GM23338 (cell line): ENCODE measurements at regions not wholly inside any gene's neighbourhood (a gene's known extent, or its start where the extent isn't known, plus 50 kb on each side); places are given as distances from the start of the nearest gene placed in this dataset.

Experiments
- ATAC-seq: fragments of 200-7000 bp; cut with Tn5 transposase; 3 replicates; pipeline ENCODE4 v1.9.1; 2020
- DNase-seq: peaks from one replicate; pipeline ENCODE4 v3.0.0-alpha.2; 2015; ENCODE audit warnings: low spot score
- H2AFZ ChIP-seq: fragments of 200-600 bp; sonication (generic); 2 replicates; pipeline ENCODE4 v1.8.0; 2016; ENCODE audit warnings: antibody characterized with exemption, mild to moderate bottlenecking, moderate library complexity
- H3F3A ChIP-seq: fragments of 200-600 bp; sonication (generic); replicated peaks from 2 replicates; pipeline ENCODE4 v1.8.0; 2017; ENCODE audit warnings: antibody characterized with exemption, mixed run types, low read depth
- H3K27ac ChIP-seq: fragments of 200-600 bp; sonication (generic); 2 replicates; pipeline ENCODE4 v1.6.1; 2016; ENCODE audit warnings: low read depth
- H3K27me3 ChIP-seq: fragments of 200-600 bp; sonication (generic); 2 replicates; pipeline ENCODE4 v1.8.0; 2016; ENCODE audit warnings: mild to moderate bottlenecking, mixed run types, moderate library complexity; ENCODE audit not compliant: insufficient read depth
- H3K36me3 ChIP-seq: fragments of 200-600 bp; sonication (generic); 2 replicates; pipeline ENCODE4 v1.8.0; 2016; ENCODE audit warnings: mild to moderate bottlenecking; ENCODE audit not compliant: insufficient read depth
- H3K4me1 ChIP-seq: fragments of 200-600 bp; sonication (generic); 2 replicates; pipeline ENCODE4 v1.8.0; 2016; ENCODE audit warnings: mild to moderate bottlenecking, moderate library complexity; ENCODE audit not compliant: insufficient read depth
- H3K4me2 ChIP-seq: fragments of 200-600 bp; sonication (generic); 2 replicates; pipeline ENCODE4 v1.7.1; 2017; ENCODE audit warnings: mixed run types
- H3K4me3 ChIP-seq: fragments of 200-600 bp; sonication (generic); 2 replicates; pipeline ENCODE4 v1.6.1; 2016; ENCODE audit warnings: mixed run types
- H3K79me2 ChIP-seq: fragments of 200-600 bp; sonication (generic); replicated peaks from 2 replicates; pipeline ENCODE4 v1.8.0; 2017; ENCODE audit warnings: mild to moderate bottlenecking; ENCODE audit not compliant: insufficient read depth
- H3K9me2 ChIP-seq: fragments of 200-600 bp; sonication (generic); 2 replicates; pipeline ENCODE4 v1.8.0; 2017; ENCODE audit not compliant: insufficient read depth
- H4K20me1 ChIP-seq: fragments of 200-600 bp; sonication (generic); replicated peaks from 2 replicates; pipeline ENCODE4 v1.8.0; 2017; ENCODE audit warnings: mild to moderate bottlenecking; ENCODE audit not compliant: insufficient read depth
- H3K27ac Mint-ChIP-seq: 2 replicates; pipeline ENCODE4 v1.8.0; 2020; ENCODE audit warnings: inconsistent platforms, mild to moderate bottlenecking, moderate library complexity, mixed read lengths
- H3K27me3 Mint-ChIP-seq: 3 replicates; pipeline ENCODE4 v1.8.0; 2022; ENCODE audit warnings: low read depth, mild to moderate bottlenecking, moderate library complexity, mixed read lengths, inconsistent platforms; ENCODE audit not compliant: insufficient read depth, poor library complexity
- H3K36me3 Mint-ChIP-seq: 3 replicates; pipeline ENCODE4 v1.8.0; 2021; ENCODE audit warnings: low read depth, mild to moderate bottlenecking, inconsistent platforms, moderate library complexity, mixed read lengths
- H3K4me1 Mint-ChIP-seq: 3 replicates; pipeline ENCODE4 v1.8.0; 2020; ENCODE audit warnings: mild to moderate bottlenecking, inconsistent platforms, mixed read lengths
- H3K4me3 Mint-ChIP-seq: 3 replicates; pipeline ENCODE4 v1.8.0; 2021; ENCODE audit warnings: moderate library complexity, mild to moderate bottlenecking, inconsistent platforms, mixed read lengths
- H3K9me3 Mint-ChIP-seq: 3 replicates; pipeline ENCODE4 v1.8.0; 2020; ENCODE audit warnings: moderate library complexity, mild to moderate bottlenecking, inconsistent platforms, mixed read lengths
- CREB1 ChIP-seq: fragments of 250-450 bp; sonication (Bioruptor Pico); IDR thresholded peaks from 2 replicates; pipeline ENCODE4 v1.5.0; 2020; ENCODE audit warnings: low read depth, mild to moderate bottlenecking, moderate library complexity
- EZH2 ChIP-seq: fragments of 200-600 bp; sonication (generic); IDR thresholded peaks from one replicate; pipeline ENCODE4 v1.8.0; 2017; ENCODE audit warnings: antibody characterized with exemption, mild to moderate bottlenecking, low read depth; ENCODE audit not compliant: unreplicated experiment
- EZH2phosphoT487 ChIP-seq: fragments of 200-600 bp; sonication (generic); IDR thresholded peaks from one replicate; pipeline ENCODE4 v1.8.1; 2018; ENCODE audit warnings: antibody characterized with exemption; ENCODE audit not compliant: unreplicated experiment
- JUNB ChIP-seq: IDR thresholded peaks from one replicate; pipeline ENCODE4 v1.6.1; 2016; ENCODE audit warnings: antibody characterized with exemption; ENCODE audit not compliant: unreplicated experiment
- NANOG ChIP-seq: IDR thresholded peaks from 2 replicates; pipeline ENCODE4 v1.6.1; 2016; ENCODE audit warnings: antibody characterized with exemption, borderline replicate concordance
- POLR2AphosphoS5 ChIP-seq: IDR thresholded peaks from 2 replicates; pipeline ENCODE4 v1.6.1; 2016; ENCODE audit warnings: antibody characterized with exemption, low read depth
- STAT1 ChIP-seq: IDR thresholded peaks from one replicate; pipeline ENCODE4 v1.6.1; 2016; ENCODE audit warnings: antibody characterized with exemption; ENCODE audit not compliant: unreplicated experiment
- ZNF114 ChIP-seq: fragments of 250-450 bp; sonication (Bioruptor Pico); IDR thresholded peaks from 2 replicates; pipeline ENCODE4 v1.5.0; 2020; ENCODE audit warnings: mild to moderate bottlenecking, moderate library complexity
- ZNF331 ChIP-seq: fragments of 250-450 bp; sonication (Bioruptor Pico); IDR thresholded peaks from 2 replicates; pipeline ENCODE4 v1.5.0; 2020; ENCODE audit warnings: low read depth, mild to moderate bottlenecking, moderate library complexity
- TF ChIP-seq, protein P1 (sequence below), 2 experiments: fragments of 200-600 bp in 1 of 2; sonication (generic) in 1 of 2; conservative IDR thresholded peaks; 2 replicates each; pipeline versions ENCODE4 v1.5.1 to v1.6.1; 2016 to 2017; ENCODE audit warnings: antibody characterized with exemption in 2 of 2, low read depth in 2 of 2, mild to moderate bottlenecking in 2 of 2, moderate library complexity in 1 of 2
- TF ChIP-seq, protein P2 (sequence below): IDR thresholded peaks from one replicate; pipeline ENCODE4 v1.6.1; 2018; ENCODE audit warnings: antibody characterized with exemption; ENCODE audit not compliant: unreplicated experiment
- TF ChIP-seq, protein P3 (sequence below): IDR thresholded peaks from 2 replicates; pipeline ENCODE4 v1.6.1; 2016; ENCODE audit warnings: antibody characterized with exemption
- TF ChIP-seq, protein P4 (sequence below): fragments of 250-450 bp; sonication (Bioruptor Pico); IDR thresholded peaks from 2 replicates; pipeline ENCODE4 v1.5.0; 2020; ENCODE audit warnings: mild to moderate bottlenecking, moderate library complexity

GRCh38 chr11:134915212-134915611 lies 503.2 kb upstream of the B3GAT1 start:
- H3K27ac Mint-ChIP-seq: no peak overlapping the region
- H3K9me2 ChIP-seq: peaks cover under 1% of the 10 kb centered on the region; the same call in 1 of the 2 replicates
- no peak overlapping the region for H3K4me2 ChIP-seq
- no peaks in the 10 kb centered on the region for H3K27me3 Mint-ChIP-seq
- H3K27me3 ChIP-seq: no peaks in the 10 kb centered on the region
- H2AFZ ChIP-seq: no peak overlapping the region
- H3K36me3 Mint-ChIP-seq: no peaks in the 10 kb centered on the region
- H4K20me1 ChIP-seq: no peaks in the 10 kb centered on the region
- H3K4me3 Mint-ChIP-seq: no peak overlapping the region
- DNase-seq: no peak
- no peaks in the 10 kb centered on the region for H3K79me2 ChIP-seq
- H3K4me1 Mint-ChIP-seq: no peaks in the 10 kb centered on the region; the same call in 2 of the 3 replicates
- TF ChIP-seq POLR2AphosphoS5: no peak
- TF ChIP-seq STAT1: no peak
- TF ChIP-seq CREB1: no peak
- no peak for TF ChIP-seq EZH2
- TF ChIP-seq, protein P1, sequence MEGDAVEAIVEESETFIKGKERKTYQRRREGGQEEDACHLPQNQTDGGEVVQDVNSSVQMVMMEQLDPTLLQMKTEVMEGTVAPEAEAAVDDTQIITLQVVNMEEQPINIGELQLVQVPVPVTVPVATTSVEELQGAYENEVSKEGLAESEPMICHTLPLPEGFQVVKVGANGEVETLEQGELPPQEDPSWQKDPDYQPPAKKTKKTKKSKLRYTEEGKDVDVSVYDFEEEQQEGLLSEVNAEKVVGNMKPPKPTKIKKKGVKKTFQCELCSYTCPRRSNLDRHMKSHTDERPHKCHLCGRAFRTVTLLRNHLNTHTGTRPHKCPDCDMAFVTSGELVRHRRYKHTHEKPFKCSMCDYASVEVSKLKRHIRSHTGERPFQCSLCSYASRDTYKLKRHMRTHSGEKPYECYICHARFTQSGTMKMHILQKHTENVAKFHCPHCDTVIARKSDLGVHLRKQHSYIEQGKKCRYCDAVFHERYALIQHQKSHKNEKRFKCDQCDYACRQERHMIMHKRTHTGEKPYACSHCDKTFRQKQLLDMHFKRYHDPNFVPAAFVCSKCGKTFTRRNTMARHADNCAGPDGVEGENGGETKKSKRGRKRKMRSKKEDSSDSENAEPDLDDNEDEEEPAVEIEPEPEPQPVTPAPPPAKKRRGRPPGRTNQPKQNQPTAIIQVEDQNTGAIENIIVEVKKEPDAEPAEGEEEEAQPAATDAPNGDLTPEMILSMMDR (conservative IDR thresholded peaks at IDR 0.05; ENCODE audit: low read depth in 2 of 2): no peak
- TF ChIP-seq ZNF114 (CRISPR knock-in tag): no peak
- no peak for TF ChIP-seq NANOG
- TF ChIP-seq, protein P2, sequence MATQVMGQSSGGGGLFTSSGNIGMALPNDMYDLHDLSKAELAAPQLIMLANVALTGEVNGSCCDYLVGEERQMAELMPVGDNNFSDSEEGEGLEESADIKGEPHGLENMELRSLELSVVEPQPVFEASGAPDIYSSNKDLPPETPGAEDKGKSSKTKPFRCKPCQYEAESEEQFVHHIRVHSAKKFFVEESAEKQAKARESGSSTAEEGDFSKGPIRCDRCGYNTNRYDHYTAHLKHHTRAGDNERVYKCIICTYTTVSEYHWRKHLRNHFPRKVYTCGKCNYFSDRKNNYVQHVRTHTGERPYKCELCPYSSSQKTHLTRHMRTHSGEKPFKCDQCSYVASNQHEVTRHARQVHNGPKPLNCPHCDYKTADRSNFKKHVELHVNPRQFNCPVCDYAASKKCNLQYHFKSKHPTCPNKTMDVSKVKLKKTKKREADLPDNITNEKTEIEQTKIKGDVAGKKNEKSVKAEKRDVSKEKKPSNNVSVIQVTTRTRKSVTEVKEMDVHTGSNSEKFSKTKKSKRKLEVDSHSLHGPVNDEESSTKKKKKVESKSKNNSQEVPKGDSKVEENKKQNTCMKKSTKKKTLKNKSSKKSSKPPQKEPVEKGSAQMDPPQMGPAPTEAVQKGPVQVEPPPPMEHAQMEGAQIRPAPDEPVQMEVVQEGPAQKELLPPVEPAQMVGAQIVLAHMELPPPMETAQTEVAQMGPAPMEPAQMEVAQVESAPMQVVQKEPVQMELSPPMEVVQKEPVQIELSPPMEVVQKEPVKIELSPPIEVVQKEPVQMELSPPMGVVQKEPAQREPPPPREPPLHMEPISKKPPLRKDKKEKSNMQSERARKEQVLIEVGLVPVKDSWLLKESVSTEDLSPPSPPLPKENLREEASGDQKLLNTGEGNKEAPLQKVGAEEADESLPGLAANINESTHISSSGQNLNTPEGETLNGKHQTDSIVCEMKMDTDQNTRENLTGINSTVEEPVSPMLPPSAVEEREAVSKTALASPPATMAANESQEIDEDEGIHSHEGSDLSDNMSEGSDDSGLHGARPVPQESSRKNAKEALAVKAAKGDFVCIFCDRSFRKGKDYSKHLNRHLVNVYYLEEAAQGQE: no peak
- TF ChIP-seq, protein P3, sequence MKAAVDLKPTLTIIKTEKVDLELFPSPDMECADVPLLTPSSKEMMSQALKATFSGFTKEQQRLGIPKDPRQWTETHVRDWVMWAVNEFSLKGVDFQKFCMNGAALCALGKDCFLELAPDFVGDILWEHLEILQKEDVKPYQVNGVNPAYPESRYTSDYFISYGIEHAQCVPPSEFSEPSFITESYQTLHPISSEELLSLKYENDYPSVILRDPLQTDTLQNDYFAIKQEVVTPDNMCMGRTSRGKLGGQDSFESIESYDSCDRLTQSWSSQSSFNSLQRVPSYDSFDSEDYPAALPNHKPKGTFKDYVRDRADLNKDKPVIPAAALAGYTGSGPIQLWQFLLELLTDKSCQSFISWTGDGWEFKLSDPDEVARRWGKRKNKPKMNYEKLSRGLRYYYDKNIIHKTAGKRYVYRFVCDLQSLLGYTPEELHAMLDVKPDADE: no peak
- TF ChIP-seq ZNF331 (CRISPR knock-in tag): no peak
- no peak for TF ChIP-seq EZH2phosphoT487
- TF ChIP-seq, protein P4, sequence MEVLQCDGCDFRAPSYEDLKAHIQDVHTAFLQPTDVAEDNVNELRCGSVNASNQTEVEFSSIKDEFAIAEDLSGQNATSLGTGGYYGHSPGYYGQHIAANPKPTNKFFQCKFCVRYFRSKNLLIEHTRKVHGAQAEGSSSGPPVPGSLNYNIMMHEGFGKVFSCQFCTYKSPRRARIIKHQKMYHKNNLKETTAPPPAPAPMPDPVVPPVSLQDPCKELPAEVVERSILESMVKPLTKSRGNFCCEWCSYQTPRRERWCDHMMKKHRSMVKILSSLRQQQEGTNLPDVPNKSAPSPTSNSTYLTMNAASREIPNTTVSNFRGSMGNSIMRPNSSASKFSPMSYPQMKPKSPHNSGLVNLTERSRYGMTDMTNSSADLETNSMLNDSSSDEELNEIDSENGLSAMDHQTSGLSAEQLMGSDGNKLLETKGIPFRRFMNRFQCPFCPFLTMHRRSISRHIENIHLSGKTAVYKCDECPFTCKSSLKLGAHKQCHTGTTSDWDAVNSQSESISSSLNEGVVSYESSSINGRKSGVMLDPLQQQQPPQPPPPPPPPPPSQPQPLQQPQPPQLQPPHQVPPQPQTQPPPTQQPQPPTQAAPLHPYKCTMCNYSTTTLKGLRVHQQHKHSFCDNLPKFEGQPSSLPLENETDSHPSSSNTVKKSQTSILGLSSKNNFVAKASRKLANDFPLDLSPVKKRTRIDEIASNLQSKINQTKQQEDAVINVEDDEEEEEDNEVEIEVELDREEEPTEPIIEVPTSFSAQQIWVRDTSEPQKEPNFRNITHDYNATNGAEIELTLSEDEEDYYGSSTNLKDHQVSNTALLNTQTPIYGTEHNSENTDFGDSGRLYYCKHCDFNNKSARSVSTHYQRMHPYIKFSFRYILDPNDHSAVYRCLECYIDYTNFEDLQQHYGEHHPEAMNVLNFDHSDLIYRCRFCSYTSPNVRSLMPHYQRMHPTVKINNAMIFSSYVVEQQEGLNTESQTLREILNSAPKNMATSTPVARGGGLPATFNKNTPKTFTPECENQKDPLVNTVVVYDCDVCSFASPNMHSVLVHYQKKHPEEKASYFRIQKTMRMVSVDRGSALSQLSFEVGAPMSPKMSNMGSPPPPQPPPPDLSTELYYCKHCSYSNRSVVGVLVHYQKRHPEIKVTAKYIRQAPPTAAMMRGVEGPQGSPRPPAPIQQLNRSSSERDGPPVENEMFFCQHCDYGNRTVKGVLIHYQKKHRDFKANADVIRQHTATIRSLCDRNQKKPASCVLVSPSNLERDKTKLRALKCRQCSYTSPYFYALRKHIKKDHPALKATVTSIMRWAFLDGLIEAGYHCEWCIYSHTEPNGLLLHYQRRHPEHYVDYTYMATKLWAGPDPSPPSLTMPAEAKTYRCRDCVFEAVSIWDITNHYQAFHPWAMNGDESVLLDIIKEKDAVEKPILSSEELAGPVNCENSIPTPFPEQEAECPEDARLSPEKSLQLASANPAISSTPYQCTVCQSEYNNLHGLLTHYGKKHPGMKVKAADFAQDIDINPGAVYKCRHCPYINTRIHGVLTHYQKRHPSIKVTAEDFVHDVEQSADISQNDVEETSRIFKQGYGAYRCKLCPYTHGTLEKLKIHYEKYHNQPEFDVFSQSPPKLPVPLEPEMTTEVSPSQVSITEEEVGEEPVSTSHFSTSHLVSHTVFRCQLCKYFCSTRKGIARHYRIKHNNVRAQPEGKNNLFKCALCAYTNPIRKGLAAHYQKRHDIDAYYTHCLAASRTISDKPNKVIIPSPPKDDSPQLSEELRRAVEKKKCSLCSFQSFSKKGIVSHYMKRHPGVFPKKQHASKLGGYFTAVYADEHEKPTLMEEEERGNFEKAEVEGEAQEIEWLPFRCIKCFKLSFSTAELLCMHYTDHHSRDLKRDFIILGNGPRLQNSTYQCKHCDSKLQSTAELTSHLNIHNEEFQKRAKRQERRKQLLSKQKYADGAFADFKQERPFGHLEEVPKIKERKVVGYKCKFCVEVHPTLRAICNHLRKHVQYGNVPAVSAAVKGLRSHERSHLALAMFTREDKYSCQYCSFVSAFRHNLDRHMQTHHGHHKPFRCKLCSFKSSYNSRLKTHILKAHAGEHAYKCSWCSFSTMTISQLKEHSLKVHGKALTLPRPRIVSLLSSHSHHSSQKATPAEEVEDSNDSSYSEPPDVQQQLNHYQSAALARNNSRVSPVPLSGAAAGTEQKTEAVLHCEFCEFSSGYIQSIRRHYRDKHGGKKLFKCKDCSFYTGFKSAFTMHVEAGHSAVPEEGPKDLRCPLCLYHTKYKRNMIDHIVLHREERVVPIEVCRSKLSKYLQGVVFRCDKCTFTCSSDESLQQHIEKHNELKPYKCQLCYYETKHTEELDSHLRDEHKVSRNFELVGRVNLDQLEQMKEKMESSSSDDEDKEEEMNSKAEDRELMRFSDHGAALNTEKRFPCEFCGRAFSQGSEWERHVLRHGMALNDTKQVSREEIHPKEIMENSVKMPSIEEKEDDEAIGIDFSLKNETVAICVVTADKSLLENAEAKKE (CRISPR knock-in tag): no peak
- TF ChIP-seq JUNB: no peak
- no peak overlapping the region for H3K4me3 ChIP-seq
- no peaks in the 10 kb centered on the region for H3K4me1 ChIP-seq
- no peaks in the 10 kb centered on the region for H3K9me3 Mint-ChIP-seq
- no peaks in the 10 kb centered on the region for H3F3A ChIP-seq
- no peak for ATAC-seq
- H3K36me3 ChIP-seq: no peaks in the 10 kb centered on the region
- H3K27ac ChIP-seq: no peak overlapping the region
